ENCODE measurements at regions not wholly inside any gene's neighbourhood (a gene's known extent, or its start where the extent isn't known, plus 50 kb on each side); places are given as distances from the start of the nearest gene placed in this dataset.
"Not testable (repeated sequence)": the region's sequence is repeated elsewhere in the genome, so short reads cannot be mapped to it uniquely, and the experiment has no call there.

GRCh38 chr10:129213256-129213655 is 253.8 kb upstream of the MGMT start:
- Histone ChIP-seq H3K4me2 (ENCODE audit: low read length) (no peak overlapping the region), H3K79me2 (ENCODE audit: insufficient read depth, low read length) (no peaks in the 10 kb centered on the region), H3K4me1 (ENCODE audit: insufficient read depth, low read length, severe bottlenecking) (no peaks in the 10 kb centered on the region), H2AFZ (ENCODE audit: low read length) (no peak overlapping the region), H3K27ac (ENCODE audit: low read depth, low read length, poor library complexity, severe bottlenecking) (no peak overlapping the region), H3F3A (ENCODE audit: insufficient read depth, low read length) (no peaks in the 10 kb centered on the region), H3K4me3 (ENCODE audit: low read depth, low read length, poor library complexity, severe bottlenecking) (no peak overlapping the region), H3K9me3 (ENCODE audit: low read length) (no peaks in the 10 kb centered on the region), H3K36me3 (ENCODE audit: insufficient read depth, low read length) (no peaks in the 10 kb centered on the region), H4K20me1 (ENCODE audit: insufficient read depth, low read length) (no peaks in the 10 kb centered on the region), H3K9ac (ENCODE audit: low read length) (no peak overlapping the region), H3K9me2 (ENCODE audit: low read depth, low read length) (no peaks in the 10 kb centered on the region), H3K27me3 (ENCODE audit: insufficient read depth, low read length) (no peaks in the 10 kb centered on the region)
- TF ChIP-seq, protein P1, sequence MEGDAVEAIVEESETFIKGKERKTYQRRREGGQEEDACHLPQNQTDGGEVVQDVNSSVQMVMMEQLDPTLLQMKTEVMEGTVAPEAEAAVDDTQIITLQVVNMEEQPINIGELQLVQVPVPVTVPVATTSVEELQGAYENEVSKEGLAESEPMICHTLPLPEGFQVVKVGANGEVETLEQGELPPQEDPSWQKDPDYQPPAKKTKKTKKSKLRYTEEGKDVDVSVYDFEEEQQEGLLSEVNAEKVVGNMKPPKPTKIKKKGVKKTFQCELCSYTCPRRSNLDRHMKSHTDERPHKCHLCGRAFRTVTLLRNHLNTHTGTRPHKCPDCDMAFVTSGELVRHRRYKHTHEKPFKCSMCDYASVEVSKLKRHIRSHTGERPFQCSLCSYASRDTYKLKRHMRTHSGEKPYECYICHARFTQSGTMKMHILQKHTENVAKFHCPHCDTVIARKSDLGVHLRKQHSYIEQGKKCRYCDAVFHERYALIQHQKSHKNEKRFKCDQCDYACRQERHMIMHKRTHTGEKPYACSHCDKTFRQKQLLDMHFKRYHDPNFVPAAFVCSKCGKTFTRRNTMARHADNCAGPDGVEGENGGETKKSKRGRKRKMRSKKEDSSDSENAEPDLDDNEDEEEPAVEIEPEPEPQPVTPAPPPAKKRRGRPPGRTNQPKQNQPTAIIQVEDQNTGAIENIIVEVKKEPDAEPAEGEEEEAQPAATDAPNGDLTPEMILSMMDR (IDR thresholded peaks at IDR 0.05; ENCODE audit: low read length), result no peak
- TF ChIP-seq EZH2 (IDR thresholded peaks at IDR 0.05; ENCODE audit: borderline replicate concordance, low read length), result no peak

DNA sequence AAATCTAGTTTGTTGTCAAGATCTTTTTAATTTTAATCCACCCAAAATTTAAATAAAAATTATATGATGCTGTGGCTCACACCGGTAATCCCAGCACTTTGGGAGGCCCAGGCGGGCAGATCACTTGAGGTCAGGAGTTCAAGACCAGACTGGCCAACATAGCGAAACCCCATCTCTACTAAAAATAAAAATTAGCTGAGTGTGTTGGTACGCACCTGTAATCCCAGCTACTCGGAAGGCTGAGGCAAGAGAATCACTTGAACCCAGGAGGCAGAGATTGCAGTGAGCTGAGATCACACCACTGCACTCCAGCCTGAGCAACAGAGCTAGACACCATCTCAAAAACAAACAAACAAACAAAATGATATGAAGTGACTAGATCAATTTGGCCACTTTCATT is 253.0 kb upstream of the MGMT start:
- H3K9me2 ChIP-seq (ENCODE audit: low read depth, low read length); H3F3A ChIP-seq (ENCODE audit: insufficient read depth, low read length); H3K36me3 ChIP-seq (ENCODE audit: insufficient read depth, low read length); H3K9ac ChIP-seq (ENCODE audit: low read length); H3K4me3 ChIP-seq (ENCODE audit: low read depth, low read length, poor library complexity, severe bottlenecking); H2AFZ ChIP-seq (ENCODE audit: low read length); H3K27me3 ChIP-seq (ENCODE audit: insufficient read depth, low read length); H3K27ac ChIP-seq (ENCODE audit: low read depth, low read length, poor library complexity, severe bottlenecking); H3K79me2 ChIP-seq (ENCODE audit: insufficient read depth, low read length); H3K9me3 ChIP-seq (ENCODE audit: low read length); H3K4me1 ChIP-seq (ENCODE audit: insufficient read depth, low read length, severe bottlenecking); H4K20me1 ChIP-seq (ENCODE audit: insufficient read depth, low read length); H3K4me2 ChIP-seq (ENCODE audit: low read length): not testable (repeated sequence)

DNA sequence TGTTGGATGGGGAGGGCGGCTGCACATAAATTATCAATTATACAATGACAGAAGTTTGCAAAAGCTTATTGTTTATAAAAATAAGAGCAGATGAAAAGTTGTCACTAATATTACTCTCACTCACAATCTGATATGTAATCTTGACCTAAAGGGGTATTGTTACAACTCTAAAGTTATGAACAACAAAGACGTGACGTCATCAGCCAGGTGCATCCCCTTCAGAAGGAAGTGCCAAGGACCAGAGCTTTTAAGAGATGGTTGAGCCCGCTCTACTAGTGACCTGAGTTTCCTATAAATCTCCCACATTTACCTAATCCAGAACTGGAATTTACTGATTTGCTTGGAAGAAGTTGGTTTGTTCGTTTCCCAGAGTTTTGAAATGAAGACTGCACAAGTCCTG is 247.7 kb upstream of the MGMT start:
- no peaks in the 10 kb centered on the region for H3K9me2 ChIP-seq (ENCODE audit: low read depth, low read length)
- H3K36me3 ChIP-seq (ENCODE audit: insufficient read depth, low read length), result no peaks in the 10 kb centered on the region
- TF ChIP-seq, protein P1 (IDR thresholded peaks at IDR 0.05; ENCODE audit: low read length), result no peak
- TF ChIP-seq EZH2 (IDR thresholded peaks at IDR 0.05; ENCODE audit: borderline replicate concordance, low read length), result no peak
- no peaks in the 10 kb centered on the region for H3K9me3 ChIP-seq (ENCODE audit: low read length)
- H4K20me1 ChIP-seq (ENCODE audit: insufficient read depth, low read length), result no peaks in the 10 kb centered on the region
- no peak overlapping the region for H3K27ac ChIP-seq (ENCODE audit: low read depth, low read length, poor library complexity, severe bottlenecking)
- H3K4me1 ChIP-seq (ENCODE audit: insufficient read depth, low read length, severe bottlenecking), result no peaks in the 10 kb centered on the region
- no peaks in the 10 kb centered on the region for H3F3A ChIP-seq (ENCODE audit: insufficient read depth, low read length)
- H3K4me2 ChIP-seq (ENCODE audit: low read length), result no peak overlapping the region
- no peaks in the 10 kb centered on the region for H3K27me3 ChIP-seq (ENCODE audit: insufficient read depth, low read length)
- H3K79me2 ChIP-seq (ENCODE audit: insufficient read depth, low read length), result no peaks in the 10 kb centered on the region
- H3K9ac ChIP-seq (ENCODE audit: low read length), result no peak overlapping the region
- no peak overlapping the region for H3K4me3 ChIP-seq (ENCODE audit: low read depth, low read length, poor library complexity, severe bottlenecking)
- H2AFZ ChIP-seq (ENCODE audit: low read length), result no peak overlapping the region

GRCh38 chr10:129222436-129222835 is 244.6 kb upstream of the MGMT start:
- Histone ChIP-seq H3K9me2 (ENCODE audit: low read depth, low read length) (no peaks in the 10 kb centered on the region), H3K4me3 (ENCODE audit: low read depth, low read length, poor library complexity, severe bottlenecking) (no peak overlapping the region), H3K9ac (ENCODE audit: low read length) (no peak overlapping the region), H2AFZ (ENCODE audit: low read length) (no peak overlapping the region), H3K4me1 (ENCODE audit: insufficient read depth, low read length, severe bottlenecking) (no peaks in the 10 kb centered on the region), H3K4me2 (ENCODE audit: low read length) (no peak overlapping the region), H3K9me3 (ENCODE audit: low read length) (no peaks in the 10 kb centered on the region), H3F3A (ENCODE audit: insufficient read depth, low read length) (no peaks in the 10 kb centered on the region), H3K36me3 (ENCODE audit: insufficient read depth, low read length) (no peaks in the 10 kb centered on the region), H3K27ac (ENCODE audit: low read depth, low read length, poor library complexity, severe bottlenecking) (no peak overlapping the region), H4K20me1 (ENCODE audit: insufficient read depth, low read length) (no peaks in the 10 kb centered on the region), H3K79me2 (ENCODE audit: insufficient read depth, low read length) (no peaks in the 10 kb centered on the region), H3K27me3 (ENCODE audit: insufficient read depth, low read length) (no peaks in the 10 kb centered on the region)
- TF ChIP-seq EZH2 (IDR thresholded peaks at IDR 0.05; ENCODE audit: borderline replicate concordance, low read length), result no peak
- TF ChIP-seq, protein P1 (IDR thresholded peaks at IDR 0.05; ENCODE audit: low read length), result no peak
